PC-9 (cell line): ENCODE measurements at regions not wholly inside any gene's neighbourhood (a gene's known extent, or its start where the extent isn't known, plus 50 kb on each side); places are given as distances from the start of the nearest gene placed in this dataset.

Source experiments
- BruUV-seq: library from RNA; stranded (reverse); fragments of 400-500 nt; replicated peaks from 2 replicates; lab custom pipeline; 2021; lab: Mats Ljungman, UMichigan
- CTCF ChIA-PET: fragments of 300-600 bp; sonication (Branson Sonifier 250); formaldehyde crosslinking; loops from one replicate; lab custom pipeline; 2022; ENCODE audit warnings: antibody characterized with exemption; lab: Charles Lee
- POLR2A ChIA-PET: fragments of 300-600 bp; sonication (Branson Sonifier 250); formaldehyde crosslinking; loops from one replicate; lab custom pipeline; 2022; ENCODE audit warnings: antibody characterized with exemption; ENCODE audit not compliant: unreplicated experiment; lab: Charles Lee
- DNase-seq, 2 experiments: peaks; one replicate each; pipeline versions ENCODE4 v3.0.0 to v3.0.0-alpha.2; 2015 to 2022; ENCODE audit warnings: mixed read lengths in 1 of 2
- H2AFZ ChIP-seq: fragments of 200-600 bp; sonication (generic); 2 replicates; pipeline ENCODE4 v1.8.1; 2017; ENCODE audit warnings: antibody characterized with exemption
- H3F3A ChIP-seq: fragments of 200-600 bp; sonication (generic); 2 replicates; pipeline ENCODE4 v1.8.1; 2017; ENCODE audit warnings: antibody characterized with exemption, mild to moderate bottlenecking, low read depth; ENCODE audit not compliant: insufficient read depth
- H3K27ac ChIP-seq: fragments of 200-600 bp; sonication (generic); 2 replicates; pipeline ENCODE4 v1.6.1; 2016; ENCODE audit warnings: mixed run types
- H3K27me3 ChIP-seq: fragments of 200-600 bp; sonication (generic); 2 replicates; pipeline ENCODE4 v1.6.1; 2016; ENCODE audit warnings: low read depth, mixed run types; ENCODE audit not compliant: insufficient read depth
- H3K36me3 ChIP-seq: fragments of 200-600 bp; sonication (generic); 2 replicates; pipeline ENCODE4 v1.6.1; 2016; ENCODE audit warnings: low read depth, mixed run types
- H3K4me1 ChIP-seq: fragments of 200-600 bp; sonication (generic); replicated peaks from 2 replicates; pipeline ENCODE4 v1.6.1; 2016; ENCODE audit warnings: mixed run types; ENCODE audit not compliant: insufficient read depth
- H3K4me2 ChIP-seq: fragments of 200-600 bp; sonication (generic); 2 replicates; pipeline ENCODE4 v1.6.1; 2017; ENCODE audit warnings: mixed run types
- H3K4me3 ChIP-seq: fragments of 200-600 bp; sonication (generic); 2 replicates; pipeline ENCODE4 v1.6.1; 2016; ENCODE audit warnings: mixed run types
- H3K79me2 ChIP-seq: fragments of 200-600 bp; sonication (generic); 2 replicates; pipeline ENCODE4 v1.6.1; 2017; ENCODE audit warnings: low read depth, mixed run types
- H3K9me2 ChIP-seq: fragments of 200-600 bp; sonication (generic); 2 replicates; pipeline ENCODE4 v1.8.1; 2017; ENCODE audit warnings: mild to moderate bottlenecking; ENCODE audit not compliant: insufficient read depth
- H3K9me3 ChIP-seq: fragments of 200-600 bp; sonication (generic); 2 replicates; pipeline ENCODE4 v1.8.1; 2016; ENCODE audit warnings: low read depth; ENCODE audit not compliant: insufficient read depth
- H4K20me1 ChIP-seq: fragments of 200-600 bp; sonication (generic); 2 replicates; pipeline ENCODE4 v1.8.1; 2017; ENCODE audit not compliant: insufficient read depth
- CTCF ChIP-seq: fragments of 200-600 bp; sonication (generic); conservative IDR thresholded peaks from 2 replicates; pipeline ENCODE4 v1.6.1; 2017; ENCODE audit warnings: mixed run types, antibody characterized with exemption, mild to moderate bottlenecking, moderate library complexity
- EZH2 ChIP-seq: fragments of 200-600 bp; sonication (generic); IDR thresholded peaks from 2 replicates; pipeline ENCODE4 v1.8.0; 2017; ENCODE audit warnings: antibody characterized with exemption, low read depth
- intact Hi-C: fragments of 100-400 bp; cut with micrococcal nuclease; formaldehyde crosslinking; loops from one replicate; pipeline ENCODE4 v1.10.0; 2022; ENCODE audit not compliant: unreplicated experiment

GRCh38 chr4:79584352-79584751, 176.3 kb upstream of the GK2 start:
- H3F3A ChIP-seq = no peaks in the 10 kb centered on the region
- BruUV-seq = no TSS peak

GRCh38 chr4:79578606-79579005, 170.6 kb upstream of the GK2 start:
- Histone ChIP-seq H3K36me3 (no peaks in the 10 kb centered on the region), H3K27me3 (no peaks in the 10 kb centered on the region), H3K4me2 (no peak overlapping the region), H3K4me1 (no peaks in the 10 kb centered on the region), H3F3A (no peaks in the 10 kb centered on the region), H3K9me2 (no peaks in the 10 kb centered on the region), H3K9me3 (no peaks in the 10 kb centered on the region), H3K4me3 (no peak overlapping the region), H2AFZ (no peak overlapping the region), H3K79me2 (no peaks in the 10 kb centered on the region), H3K27ac (no peak overlapping the region), H4K20me1 (no peaks in the 10 kb centered on the region)
- no TSS peak for BruUV-seq
- POLR2A ChIA-PET = no interaction called here
- CTCF ChIA-PET = no interaction called here
- TF ChIP-seq EZH2 (no peak), CTCF (no peak)
- intact Hi-C loops = loop anchor here (5.0 kb wide), 2 partner anchors 336 to 626 kb away; no protein-coding TSS in a partner anchor
- no peak for DNase-seq

More at GRCh38 chr4:79584352-79584751, 176.3 kb upstream of the GK2 start:
- no peaks in the 10 kb centered on the region for H3K79me2 ChIP-seq
- no peak for DNase-seq
- H3K4me2 ChIP-seq = no peak overlapping the region
- H3K27ac ChIP-seq = no peak overlapping the region
- no peaks in the 10 kb centered on the region for H4K20me1 ChIP-seq
- no peaks in the 10 kb centered on the region for H3K36me3 ChIP-seq
- H3K9me3 ChIP-seq = no peaks in the 10 kb centered on the region
- ChIA-PET POLR2A (no interaction called here), CTCF (no interaction called here)
- intact Hi-C loops = no loop called here
- no peak overlapping the region for H3K4me3 ChIP-seq
- H2AFZ ChIP-seq = no peak overlapping the region
- no peaks in the 10 kb centered on the region for H3K4me1 ChIP-seq
- no peaks in the 10 kb centered on the region for H3K27me3 ChIP-seq
- no peaks in the 10 kb centered on the region for H3K9me2 ChIP-seq
- no peak for TF ChIP-seq CTCF
- TF ChIP-seq EZH2 = no peak

GRCh38 chr4:79576429-79576753, 168.4 kb upstream of the GK2 start:
- Histone ChIP-seq H3K9me3 (no peaks in the 10 kb centered on the region), H2AFZ (no peak overlapping the region), H3F3A (no peaks in the 10 kb centered on the region), H3K36me3 (no peaks in the 10 kb centered on the region), H3K9me2 (no peaks in the 10 kb centered on the region), H3K27ac (no peak overlapping the region), H4K20me1 (no peaks in the 10 kb centered on the region), H3K4me2 (no peak overlapping the region), H3K79me2 (no peaks in the 10 kb centered on the region), H3K27me3 (no peaks in the 10 kb centered on the region), H3K4me3 (no peak overlapping the region), H3K4me1 (no peaks in the 10 kb centered on the region)
- peak in 1 of 2 experiments; percentile 5 for DNase-seq
- no peak; the same call in 1 of the 2 replicates for TF ChIP-seq CTCF
- ChIA-PET CTCF (no interaction called here), POLR2A (no interaction called here)
- intact Hi-C loops = loop anchor here (1.0 to 5.0 kb wide), 3 partner anchors 334 to 624 kb away; no protein-coding TSS in a partner anchor
- BruUV-seq = no TSS peak
